ENCODE measurements at regions not wholly inside any gene's neighbourhood (a gene's known extent, or its start where the extent isn't known, plus 50 kb on each side); places are given as distances from the start of the nearest gene placed in this dataset.

GRCh38 chr3:170730071-170730812 is 139.8 kb downstream of the RPL22L1 start:
- Histone ChIP-seq H3K27me3 (ENCODE audit: insufficient read depth, insufficient read length) (no peaks in the 10 kb centered on the region), H3K4me3 (ENCODE audit: insufficient read length, low read depth) (no peak overlapping the region), H3K4me1 (ENCODE audit: insufficient read depth, insufficient read length) (no peaks in the 10 kb centered on the region), H3K9ac (ENCODE audit: insufficient read length, low read depth) (no peak overlapping the region), H3K9me3 (ENCODE audit: insufficient read depth, low read length) (no peaks in the 10 kb centered on the region), H3K36me3 (ENCODE audit: insufficient read depth, insufficient read length, low read length) (no peaks in the 10 kb centered on the region)
- no peak for DNase-seq (ENCODE audit: low read depth, low spot score)
- no peak for TF ChIP-seq ZNF274 (IDR thresholded peaks at IDR 0.05; ENCODE audit: low read depth, low read length)

- Histone ChIP-seq H3K4me3 (ENCODE audit: insufficient read length, low read depth) (no peak overlapping the region), H3K9ac (ENCODE audit: insufficient read length, low read depth) (no peak overlapping the region), H3K36me3 (ENCODE audit: insufficient read depth, insufficient read length, low read length) (no peaks in the 10 kb centered on the region), H3K4me1 (ENCODE audit: insufficient read depth, insufficient read length) (no peaks in the 10 kb centered on the region), H3K27me3 (ENCODE audit: insufficient read depth, insufficient read length) (no peaks in the 10 kb centered on the region), H3K9me3 (ENCODE audit: insufficient read depth, low read length) (no peaks in the 10 kb centered on the region)
- TF ChIP-seq ZNF274 (IDR thresholded peaks at IDR 0.05; ENCODE audit: low read depth, low read length): no peak
- no peak for TF ChIP-seq YY1 (IDR thresholded peaks at IDR 0.05; ENCODE audit: insufficient read depth, insufficient read length)
- no peak for TF ChIP-seq SUZ12 (IDR thresholded peaks at IDR 0.05; ENCODE audit: extremely low read depth, insufficient read depth, insufficient read length)
- no peak for DNase-seq (ENCODE audit: low read depth, low spot score)
These were observed 141.8 kb downstream of the RPL22L1 start for GRCh38 chr3:170728181-170728580.

GRCh38 chr3:170727754-170728153 is 141.9 kb upstream of the SLC7A14 start:
- no peak overlapping the region for H3K9ac ChIP-seq (ENCODE audit: insufficient read length, low read depth)
- no peaks in the 10 kb centered on the region for H3K4me1 ChIP-seq (ENCODE audit: insufficient read depth, insufficient read length)
- TF ChIP-seq ZNF274 (IDR thresholded peaks at IDR 0.05; ENCODE audit: low read depth, low read length): no peak
- no peak for TF ChIP-seq SUZ12 (IDR thresholded peaks at IDR 0.05; ENCODE audit: extremely low read depth, insufficient read depth, insufficient read length)
- TF ChIP-seq YY1 (IDR thresholded peaks at IDR 0.05; ENCODE audit: insufficient read depth, insufficient read length): no peak
- H3K36me3 ChIP-seq (ENCODE audit: insufficient read depth, insufficient read length, low read length): no peaks in the 10 kb centered on the region
- no peak overlapping the region for H3K4me3 ChIP-seq (ENCODE audit: insufficient read length, low read depth)
- H3K9me3 ChIP-seq (ENCODE audit: insufficient read depth, low read length): no peaks in the 10 kb centered on the region
- no peak for DNase-seq (ENCODE audit: low read depth, low spot score)
- H3K27me3 ChIP-seq (ENCODE audit: insufficient read depth, insufficient read length): no peaks in the 10 kb centered on the region

- TF ChIP-seq YY1 (IDR thresholded peaks at IDR 0.05; ENCODE audit: insufficient read depth, insufficient read length) (no peak), ZNF274 (IDR thresholded peaks at IDR 0.05; ENCODE audit: low read depth, low read length) (no peak), SUZ12 (IDR thresholded peaks at IDR 0.05; ENCODE audit: extremely low read depth, insufficient read depth, insufficient read length) (no peak)
- Histone ChIP-seq H3K4me3 (ENCODE audit: insufficient read length, low read depth) (no peak overlapping the region), H3K36me3 (ENCODE audit: insufficient read depth, insufficient read length, low read length) (no peaks in the 10 kb centered on the region)
These were observed 141.2 kb upstream of the SLC7A14 start for GRCh38 chr3:170726976-170727661.

GRCh38 chr3:170725285-170725731 is 139.4 kb upstream of the SLC7A14 start:
- Histone ChIP-seq H3K4me1 (ENCODE audit: insufficient read depth, insufficient read length) (no peaks in the 10 kb centered on the region), H3K9me3 (ENCODE audit: insufficient read depth, low read length) (no peaks in the 10 kb centered on the region), H3K4me3 (ENCODE audit: insufficient read length, low read depth) (no peak overlapping the region), H3K36me3 (ENCODE audit: insufficient read depth, insufficient read length, low read length) (no peaks in the 10 kb centered on the region), H3K27me3 (ENCODE audit: insufficient read depth, insufficient read length) (no peaks in the 10 kb centered on the region), H3K9ac (ENCODE audit: insufficient read length, low read depth) (no peak overlapping the region)
- no peak for DNase-seq (ENCODE audit: low read depth, low spot score)
- TF ChIP-seq ZNF274 (IDR thresholded peaks at IDR 0.05; ENCODE audit: low read depth, low read length) (no peak), SUZ12 (IDR thresholded peaks at IDR 0.05; ENCODE audit: extremely low read depth, insufficient read depth, insufficient read length) (no peak), YY1 (IDR thresholded peaks at IDR 0.05; ENCODE audit: insufficient read depth, insufficient read length) (no peak)

More at GRCh38 chr3:170726976-170727661, 141.2 kb upstream of the SLC7A14 start:
- Histone ChIP-seq H3K27me3 (ENCODE audit: insufficient read depth, insufficient read length) (no peaks in the 10 kb centered on the region), H3K9ac (ENCODE audit: insufficient read length, low read depth) (no peak overlapping the region), H3K4me1 (ENCODE audit: insufficient read depth, insufficient read length) (no peaks in the 10 kb centered on the region), H3K9me3 (ENCODE audit: insufficient read depth, low read length) (no peaks in the 10 kb centered on the region)
- DNase-seq (ENCODE audit: low read depth, low spot score): no peak

- Histone ChIP-seq H3K4me1 (ENCODE audit: insufficient read depth, insufficient read length) (no peaks in the 10 kb centered on the region), H3K36me3 (ENCODE audit: insufficient read depth, insufficient read length, low read length) (no peaks in the 10 kb centered on the region), H3K9me3 (ENCODE audit: insufficient read depth, low read length) (no peaks in the 10 kb centered on the region), H3K9ac (ENCODE audit: insufficient read length, low read depth) (no peak overlapping the region), H3K27me3 (ENCODE audit: insufficient read depth, insufficient read length) (no peaks in the 10 kb centered on the region), H3K4me3 (ENCODE audit: insufficient read length, low read depth) (no peak overlapping the region)
- TF ChIP-seq ZNF274 (IDR thresholded peaks at IDR 0.05; ENCODE audit: low read depth, low read length) (no peak), YY1 (IDR thresholded peaks at IDR 0.05; ENCODE audit: insufficient read depth, insufficient read length) (no peak), SUZ12 (IDR thresholded peaks at IDR 0.05; ENCODE audit: extremely low read depth, insufficient read depth, insufficient read length) (no peak)
- no peak for DNase-seq (ENCODE audit: low read depth, low spot score)
These were observed 138.9 kb upstream of the SLC7A14 start for GRCh38 chr3:170724599-170725280.

- Histone ChIP-seq H3K9ac (ENCODE audit: insufficient read length, low read depth) (no peak overlapping the region), H3K27me3 (ENCODE audit: insufficient read depth, insufficient read length) (no peaks in the 10 kb centered on the region), H3K36me3 (ENCODE audit: insufficient read depth, insufficient read length, low read length) (no peaks in the 10 kb centered on the region), H3K4me1 (ENCODE audit: insufficient read depth, insufficient read length) (no peaks in the 10 kb centered on the region), H3K9me3 (ENCODE audit: insufficient read depth, low read length) (0 out of 2 replicates have a peak, but pooled peaks cover 4% of the 10 kb centered on the region), H3K4me3 (ENCODE audit: insufficient read length, low read depth) (no peak overlapping the region)
- DNase-seq (ENCODE audit: low read depth, low spot score): no peak
- TF ChIP-seq SUZ12 (IDR thresholded peaks at IDR 0.05; ENCODE audit: extremely low read depth, insufficient read depth, insufficient read length): no peak
- TF ChIP-seq YY1 (IDR thresholded peaks at IDR 0.05; ENCODE audit: insufficient read depth, insufficient read length): no peak
- TF ChIP-seq ZNF274 (IDR thresholded peaks at IDR 0.05; ENCODE audit: low read depth, low read length): no peak
These were observed 137.4 kb upstream of the SLC7A14 start for GRCh38 chr3:170723241-170723640.
